SK-N-SH (cell line): ENCODE measurements at regions not wholly inside any gene's neighbourhood (a gene's known extent, or its start where the extent isn't known, plus 50 kb on each side); places are given as distances from the start of the nearest gene placed in this dataset.

ENCODE experiments used
- POLR2AphosphoS5 ChIP-seq: IDR thresholded peaks from 2 replicates; pipeline ENCODE4 v1.6.1; 2012; ENCODE audit warnings: low read depth, low read length
- SIN3A ChIP-seq: IDR thresholded peaks from 2 replicates; pipeline ENCODE4 v1.6.1; 2012; ENCODE audit warnings: low read depth, mild to moderate bottlenecking, low read length, moderate library complexity, borderline replicate concordance

- TF ChIP-seq POLR2AphosphoS5 (no peak), SIN3A (no peak)
Measured at GRCh38 chr1:59162665-59163064, 134.2 kb upstream of the FGGY start.
